GM21367 (cell line): ENCODE measurements at regions not wholly inside any gene's neighbourhood (a gene's known extent, or its start where the extent isn't known, plus 50 kb on each side); places are given as distances from the start of the nearest gene placed in this dataset.

Source experiments
- ATAC-seq: cut with Tn5 transposase; IDR thresholded peaks from one replicate; pipeline ENCODE4 v1.9.1; 2021; ENCODE audit not compliant: unreplicated experiment

- no peak for ATAC-seq
These were observed 172.5 kb downstream of the SH2D1A start for GRCh38 chrX:124518885-124519284.

- ATAC-seq: no peak
These were observed 178.5 kb downstream of the SH2D1A start for GRCh38 chrX:124524852-124525251.

- ATAC-seq: no peak
These were observed 183.4 kb downstream of the SH2D1A start for GRCh38 chrX:124529786-124530185.

- no peak for ATAC-seq
These were observed 184.4 kb downstream of the SH2D1A start for GRCh38 chrX:124530803-124531202.

GRCh38 chrX:124534536-124534935, 188.2 kb downstream of the SH2D1A start:
- no peak for ATAC-seq

GRCh38 chrX:124540474-124540873, 194.1 kb downstream of the SH2D1A start:
- ATAC-seq: no peak

GRCh38 chrX:124548571-124548970, 202.2 kb downstream of the SH2D1A start:
- ATAC-seq: no peak

GRCh38 chrX:124555036-124555595, 208.8 kb downstream of the SH2D1A start:
- no peak for ATAC-seq

- ATAC-seq: no peak
These were observed 211.6 kb downstream of the SH2D1A start for GRCh38 chrX:124557976-124558375.

GRCh38 chrX:124573468-124573867, 227.1 kb downstream of the SH2D1A start:
- no peak for ATAC-seq

GRCh38 chrX:124592744-124593143, 246.4 kb downstream of the SH2D1A start:
- no peak for ATAC-seq

- ATAC-seq: no peak
These were observed 247.8 kb downstream of the SH2D1A start for GRCh38 chrX:124594017-124594651.

GRCh38 chrX:124605511-124605910, 259.1 kb downstream of the SH2D1A start:
- no peak for ATAC-seq

- no peak for ATAC-seq
These were observed 260.4 kb downstream of the SH2D1A start for GRCh38 chrX:124606724-124607123.

- ATAC-seq: no peak
These were observed 273.3 kb downstream of the SH2D1A start for GRCh38 chrX:124619710-124620109.

GRCh38 chrX:124634363-124634762, 288.0 kb downstream of the SH2D1A start:
- ATAC-seq: no peak

GRCh38 chrX:124641737-124642491, 295.6 kb downstream of the SH2D1A start:
- no peak for ATAC-seq

GRCh38 chrX:124646403-124646802, 300.0 kb downstream of the SH2D1A start:
- ATAC-seq: no peak

GRCh38 chrX:124651031-124651430, 304.7 kb downstream of the SH2D1A start:
- ATAC-seq: no peak

- no peak for ATAC-seq
These were observed 319.4 kb downstream of the SH2D1A start for GRCh38 chrX:124665621-124666400.

GRCh38 chrX:124679199-124679598, 332.8 kb downstream of the SH2D1A start:
- no peak for ATAC-seq

GRCh38 chrX:124680287-124680686, 333.9 kb downstream of the SH2D1A start:
- ATAC-seq: no peak
